GM21786 (cell line): ENCODE measurements at regions not wholly inside any gene's neighbourhood (a gene's known extent, or its start where the extent isn't known, plus 50 kb on each side); places are given as distances from the start of the nearest gene placed in this dataset.
A peak's percentile ranks its signal among the peaks of the same experiment; 100 is the strongest.
"Not testable (repeated sequence)": the region's sequence is repeated elsewhere in the genome, so short reads cannot be mapped to it uniquely, and the experiment has no call there.

Source experiments
- ATAC-seq: cut with Tn5 transposase; IDR thresholded peaks from one replicate; pipeline ENCODE4 v1.9.1; 2021; ENCODE audit not compliant: unreplicated experiment

GRCh38 chr3:191148131-191148530, 50.9 kb upstream of the OSTN start:
- ATAC-seq = no peak

- ATAC-seq = no peak
These were observed 55.8 kb upstream of the OSTN start for GRCh38 chr3:191143224-191143623.

GRCh38 chr3:191141728-191142127, 57.3 kb upstream of the OSTN start:
- no peak for ATAC-seq

- ATAC-seq = peak; percentile 49
These were observed 59.3 kb upstream of the OSTN start for GRCh38 chr3:191139736-191140135.

GRCh38 chr3:191138937-191139336, 60.1 kb upstream of the OSTN start:
- ATAC-seq = peak; percentile 39

- ATAC-seq = no peak
These were observed 61.3 kb upstream of the OSTN start for GRCh38 chr3:191137708-191138107.

GRCh38 chr3:191136347-191136746, 62.7 kb upstream of the OSTN start:
- ATAC-seq = no peak

- ATAC-seq = no peak
These were observed 63.9 kb upstream of the OSTN start for GRCh38 chr3:191135175-191135574.

GRCh38 chr3:191133359-191133758, 65.7 kb upstream of the OSTN start:
- no peak for ATAC-seq

GRCh38 chr3:191131305-191131704, 67.7 kb upstream of the OSTN start:
- ATAC-seq = no peak

GRCh38 chr3:191124891-191125290, 74.2 kb upstream of the OSTN start:
- not testable (repeated sequence) for ATAC-seq

GRCh38 chr3:191123946-191124345, 75.1 kb upstream of the OSTN start:
- ATAC-seq = no peak

- ATAC-seq = no peak
These were observed 75.8 kb upstream of the OSTN start for GRCh38 chr3:191123231-191123630.

GRCh38 chr3:191120447-191121298, 78.4 kb upstream of the OSTN start:
- ATAC-seq = peak; percentile 59

GRCh38 chr3:191119415-191120295, 79.4 kb upstream of the OSTN start:
- peak; percentile 85 for ATAC-seq

GRCh38 chr3:191111722-191112121, 87.3 kb upstream of the OSTN start:
- ATAC-seq = no peak

- ATAC-seq = peak; percentile 51
These were observed 93.6 kb upstream of the OSTN start for GRCh38 chr3:191105418-191105817.

- no peak for ATAC-seq
These were observed 98.5 kb upstream of the OSTN start for GRCh38 chr3:191100516-191100915.

- no peak for ATAC-seq
These were observed 104.8 kb upstream of the OSTN start for GRCh38 chr3:191094057-191094845.

- no peak for ATAC-seq
These were observed 111.7 kb upstream of the OSTN start for GRCh38 chr3:191087391-191087790.

GRCh38 chr3:191085091-191085490, 114.0 kb upstream of the OSTN start:
- no peak for ATAC-seq
